ENCODE measurements at regions not wholly inside any gene's neighbourhood (a gene's known extent, or its start where the extent isn't known, plus 50 kb on each side); places are given as distances from the start of the nearest gene placed in this dataset.

GRCh38 chr12:93039930-93040329 is 110.8 kb upstream of the EEA1 start:
- H3K9me3 Mint-ChIP-seq: no peaks in the 10 kb centered on the region

DNA sequence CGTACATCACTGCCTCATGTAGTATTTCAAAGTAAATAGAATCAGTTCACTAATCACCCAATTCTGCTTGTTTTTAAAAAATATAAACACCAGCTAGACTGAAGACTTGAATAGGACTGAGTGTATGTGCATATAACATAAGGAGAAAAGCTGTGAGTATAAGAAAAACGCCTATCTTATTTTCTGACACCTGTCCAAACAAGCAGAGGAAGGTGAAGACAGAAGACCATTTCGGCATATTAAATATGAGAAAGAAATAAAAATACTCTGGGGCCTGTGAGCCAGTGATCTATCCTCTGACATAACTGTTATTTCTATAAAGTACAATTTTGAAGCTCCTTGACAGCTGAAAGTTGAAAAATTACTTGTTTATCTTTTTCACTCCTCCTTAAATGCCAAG is 111.3 kb upstream of the EEA1 start:
- no peaks in the 10 kb centered on the region for H3K9me3 Mint-ChIP-seq
- H3K27me3 Mint-ChIP-seq: no peaks in the 10 kb centered on the region
- H3K27ac Mint-ChIP-seq: no peak overlapping the region
- no peaks in the 10 kb centered on the region for H3K4me1 Mint-ChIP-seq
- DNase-seq: no peak
- CTCF ChIA-PET: interaction anchor here (0.5 to 1.1 kb wide), 2 partner anchors 9 to 53 kb away, joined by 3 to 5 read pairs; no protein-coding TSS in a partner anchor
- POLR2A ChIA-PET: no interaction called here
- no peaks in the 10 kb centered on the region for H3K36me3 Mint-ChIP-seq (ENCODE audit: low read depth)
- no peak overlapping the region for H3K4me3 Mint-ChIP-seq

More at GRCh38 chr12:93039930-93040329, 110.8 kb upstream of the EEA1 start:
- Mint-ChIP-seq H3K4me3 (no peak overlapping the region), H3K27me3 (no peaks in the 10 kb centered on the region), H3K36me3 (ENCODE audit: low read depth) (no peaks in the 10 kb centered on the region), H3K4me1 (no peaks in the 10 kb centered on the region), H3K27ac (no peak overlapping the region)
- CTCF ChIA-PET: interaction anchor here (0.5 to 1.1 kb wide), 3 partner anchors 8 to 89 kb away, joined by 3 to 5 read pairs (median 4); no protein-coding TSS in a partner anchor
- POLR2A ChIA-PET: no interaction called here
- DNase-seq: no peak

GRCh38 chr12:93041416-93041815 is 112.3 kb upstream of the EEA1 start:
- Mint-ChIP-seq H3K9me3 (no peaks in the 10 kb centered on the region), H3K36me3 (ENCODE audit: low read depth) (no peaks in the 10 kb centered on the region), H3K27me3 (no peaks in the 10 kb centered on the region), H3K27ac (no peak overlapping the region), H3K4me3 (no peak overlapping the region), H3K4me1 (no peaks in the 10 kb centered on the region)
- DNase-seq: no peak
- ChIA-PET CTCF (interaction anchor here (1.1 kb wide), 1 partner anchor 10 kb away, joined by 3 read pairs; no protein-coding TSS in a partner anchor), POLR2A (no interaction called here)

- CTCF ChIA-PET: no interaction called here
- no peaks in the 10 kb centered on the region for H3K9me3 Mint-ChIP-seq
- DNase-seq: no peak
- H3K36me3 Mint-ChIP-seq (ENCODE audit: low read depth): no peaks in the 10 kb centered on the region
- no peaks in the 10 kb centered on the region for H3K27me3 Mint-ChIP-seq
- H3K4me3 Mint-ChIP-seq: no peak overlapping the region
- no peaks in the 10 kb centered on the region for H3K4me1 Mint-ChIP-seq
- no peak overlapping the region for H3K27ac Mint-ChIP-seq
- POLR2A ChIA-PET: no interaction called here
These were observed 113.2 kb upstream of the EEA1 start for GRCh38 chr12:93042283-93042682.

- DNase-seq: no peak
- no peak overlapping the region for H3K27ac Mint-ChIP-seq
- ChIA-PET CTCF (no interaction called here), POLR2A (no interaction called here)
- no peaks in the 10 kb centered on the region for H3K27me3 Mint-ChIP-seq
- peaks cover 2% of the 10 kb centered on the region for H3K9me3 Mint-ChIP-seq
- H3K36me3 Mint-ChIP-seq (ENCODE audit: low read depth): no peaks in the 10 kb centered on the region
- H3K4me3 Mint-ChIP-seq: no peak overlapping the region
- H3K4me1 Mint-ChIP-seq: no peaks in the 10 kb centered on the region
These were observed 113.6 kb upstream of the EEA1 start for GRCh38 chr12:93042684-93043083.

- no peak for DNase-seq
- POLR2A ChIA-PET: no interaction called here
- Mint-ChIP-seq H3K36me3 (ENCODE audit: low read depth) (no peaks in the 10 kb centered on the region), H3K9me3 (peaks cover 4% of the 10 kb centered on the region), H3K27ac (no peak overlapping the region), H3K27me3 (no peaks in the 10 kb centered on the region), H3K4me1 (peaks cover 1% of the 10 kb centered on the region), H3K4me3 (no peak overlapping the region)
- CTCF ChIA-PET: no interaction called here
These were observed 114.2 kb upstream of the EEA1 start for GRCh38 chr12:93043192-93043876.

GRCh38 chr12:93043877-93044209 is 114.7 kb upstream of the EEA1 start:
- ChIA-PET POLR2A (no interaction called here), CTCF (no interaction called here)
- Mint-ChIP-seq H3K4me1 (peaks cover 6% of the 10 kb centered on the region), H3K9me3 (peaks cover 4% of the 10 kb centered on the region), H3K27me3 (no peaks in the 10 kb centered on the region), H3K27ac (no peak overlapping the region), H3K4me3 (no peak overlapping the region), H3K36me3 (ENCODE audit: low read depth) (no peaks in the 10 kb centered on the region)
- no peak for DNase-seq

DNA sequence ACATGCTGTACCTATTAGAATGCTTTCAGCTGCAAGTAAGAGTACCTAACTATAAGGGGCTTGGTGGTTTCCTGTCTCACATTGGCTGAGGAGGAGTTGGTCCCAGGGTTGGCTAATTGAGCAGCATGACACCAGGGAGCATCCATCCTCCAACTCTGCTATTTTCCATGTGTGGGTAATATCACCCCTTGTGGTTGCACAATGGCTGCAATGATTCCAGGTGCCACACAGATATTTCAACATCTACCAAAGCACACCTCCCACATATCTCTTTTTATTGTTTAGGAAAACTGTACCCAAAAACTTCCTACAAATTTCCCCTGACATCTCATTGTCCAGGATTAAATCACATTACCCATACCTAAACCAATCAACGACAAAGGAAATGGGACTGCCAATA is 118.0 kb upstream of the EEA1 start:
- Mint-ChIP-seq H3K36me3 (ENCODE audit: low read depth) (no peaks in the 10 kb centered on the region), H3K27ac (no peak overlapping the region), H3K9me3 (peaks cover 4% of the 10 kb centered on the region), H3K4me3 (no peak overlapping the region), H3K4me1 (peaks cover 6% of the 10 kb centered on the region), H3K27me3 (peaks cover 2% of the 10 kb centered on the region)
- no peak for DNase-seq
- ChIA-PET CTCF (no interaction called here), POLR2A (no interaction called here)

DNA sequence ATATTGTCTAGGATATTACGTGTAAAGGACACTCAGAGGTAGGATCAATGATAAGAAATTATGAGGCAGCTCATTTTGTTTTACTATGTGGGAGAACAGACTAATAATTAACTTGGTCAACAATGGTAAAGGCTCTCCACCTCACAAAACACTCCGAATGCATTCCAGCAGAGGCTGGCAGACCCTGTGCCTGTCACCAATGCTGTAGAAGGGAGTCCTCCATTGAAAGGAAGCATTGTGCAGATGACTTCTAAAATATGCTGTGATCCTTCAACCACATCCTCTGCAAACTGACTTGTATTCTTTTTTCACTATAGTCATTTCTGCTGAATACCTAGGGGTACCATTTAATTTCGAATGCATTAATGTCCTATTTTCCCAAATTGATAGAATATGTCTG is 119.6 kb upstream of the EEA1 start:
- peaks cover 6% of the 10 kb centered on the region for H3K4me1 Mint-ChIP-seq
- H3K9me3 Mint-ChIP-seq: peaks cover 4% of the 10 kb centered on the region
- H3K4me3 Mint-ChIP-seq: no peak overlapping the region

GRCh38 chr12:93050026-93050747 is 121.1 kb upstream of the EEA1 start:
- peaks cover 6% of the 10 kb centered on the region for H3K27me3 Mint-ChIP-seq
- ChIA-PET POLR2A (no interaction called here), CTCF (no interaction called here)
- no peak overlapping the region for H3K27ac Mint-ChIP-seq
- DNase-seq: no peak
- H3K36me3 Mint-ChIP-seq (ENCODE audit: low read depth): no peaks in the 10 kb centered on the region
- peaks cover 4% of the 10 kb centered on the region for H3K9me3 Mint-ChIP-seq
- H3K4me3 Mint-ChIP-seq: no peak overlapping the region
- peaks cover 6% of the 10 kb centered on the region for H3K4me1 Mint-ChIP-seq

More for the DNA sequence above, 119.6 kb upstream of the EEA1 start:
- H3K27me3 Mint-ChIP-seq: peaks cover 2% of the 10 kb centered on the region
- no peaks in the 10 kb centered on the region for H3K36me3 Mint-ChIP-seq (ENCODE audit: low read depth)
- ChIA-PET POLR2A (no interaction called here), CTCF (no interaction called here)
- no peak for DNase-seq
- no peak overlapping the region for H3K27ac Mint-ChIP-seq

GRCh38 chr12:93050748-93051081 is 121.6 kb upstream of the EEA1 start:
- Mint-ChIP-seq H3K9me3 (peaks cover 4% of the 10 kb centered on the region), H3K36me3 (ENCODE audit: low read depth) (no peaks in the 10 kb centered on the region), H3K27me3 (peaks cover 7% of the 10 kb centered on the region), H3K27ac (no peak overlapping the region), H3K4me1 (peaks cover 6% of the 10 kb centered on the region), H3K4me3 (no peak overlapping the region)
- ChIA-PET CTCF (interaction anchor here (0.7 kb wide), 1 partner anchor 12 kb away, joined by 4 read pairs; no protein-coding TSS in a partner anchor), POLR2A (no interaction called here)
- no peak for DNase-seq

GRCh38 chr12:93054021-93054420 is 124.9 kb upstream of the EEA1 start:
- Mint-ChIP-seq H3K4me3 (no peak overlapping the region), H3K27ac (no peak overlapping the region), H3K4me1 (no peaks in the 10 kb centered on the region), H3K9me3 (no peaks in the 10 kb centered on the region), H3K27me3 (peaks cover 10% of the 10 kb centered on the region), H3K36me3 (ENCODE audit: low read depth) (no peaks in the 10 kb centered on the region)
- POLR2A ChIA-PET: no interaction called here
- DNase-seq: no peak
- CTCF ChIA-PET: no interaction called here

GRCh38 chr12:93055221-93055620 is 126.1 kb upstream of the EEA1 start:
- Mint-ChIP-seq H3K36me3 (ENCODE audit: low read depth) (no peaks in the 10 kb centered on the region), H3K27ac (no peak overlapping the region), H3K4me3 (no peak overlapping the region), H3K4me1 (peaks cover 8% of the 10 kb centered on the region), H3K27me3 (peaks cover 13% of the 10 kb centered on the region), H3K9me3 (no peaks in the 10 kb centered on the region)
- no peak for DNase-seq
- ChIA-PET CTCF (no interaction called here), POLR2A (no interaction called here)

Data from activated CD4-positive, alpha-beta T cell treated with anti-CD3 and anti-CD28 coated beads, Interleukin-2, amount 10 ng/mL, durations not matched to agents 7 days and 5 days (primary cell).